Loucy (cell line): ENCODE measurements at regions not wholly inside any gene's neighbourhood (a gene's known extent, or its start where the extent isn't known, plus 50 kb on each side); places are given as distances from the start of the nearest gene placed in this dataset.

ENCODE experiments used
- CTCF ChIP-seq: fragments of 200-600 bp; sonication (generic); conservative IDR thresholded peaks from 2 replicates; pipeline ENCODE4 v1.5.1; 2014; ENCODE audit warnings: mild to moderate bottlenecking, antibody characterized with exemption, low read length
- EZH2phosphoT487 ChIP-seq: fragments of 200-600 bp; IDR thresholded peaks from 2 replicates; pipeline ENCODE4 v1.6.1; 2018; ENCODE audit warnings: antibody characterized with exemption, mild to moderate bottlenecking, moderate library complexity, borderline replicate concordance

- TF ChIP-seq CTCF (no peak), EZH2phosphoT487 (no peak)
Measured at GRCh38 chr14:101623077-101623372, 61.7 kb downstream of the DIO3 start.
